Progenitor cell of endocrine pancreas (in vitro differentiated cells): ENCODE measurements at regions not wholly inside any gene's neighbourhood (a gene's known extent, or its start where the extent isn't known, plus 50 kb on each side); places are given as distances from the start of the nearest gene placed in this dataset.

ENCODE experiments used
- DNase-seq: peaks from one replicate; pipeline ENCODE4 v3.0.0; 2021; ENCODE audit warnings: low spot score; ENCODE audit not compliant: unreplicated experiment
- H3K27ac Mint-ChIP-seq: 2 replicates; pipeline ENCODE4 v1.8.0; 2021; ENCODE audit warnings: mild to moderate bottlenecking, moderate library complexity, mixed read lengths
- H3K27me3 Mint-ChIP-seq: 2 replicates; pipeline ENCODE4 v1.8.0; 2021; ENCODE audit warnings: mixed read lengths
- H3K36me3 Mint-ChIP-seq: 2 replicates; pipeline ENCODE4 v1.8.0; 2022; ENCODE audit warnings: mixed read lengths; ENCODE audit not compliant: insufficient read depth
- H3K4me1 Mint-ChIP-seq: 2 replicates; pipeline ENCODE4 v1.8.0; 2021; ENCODE audit warnings: low read depth, mixed read lengths
- H3K4me3 Mint-ChIP-seq: 2 replicates; pipeline ENCODE4 v1.8.0; 2021; ENCODE audit warnings: low read depth, mild to moderate bottlenecking, moderate library complexity, mixed read lengths
- H3K9me3 Mint-ChIP-seq: 2 replicates; pipeline ENCODE4 v1.8.0; 2021; ENCODE audit warnings: low read depth, mixed read lengths
- TF ChIP-seq, protein P1 (sequence below): fragments of 200-600 bp; sonication (generic); IDR thresholded peaks from one replicate; pipeline ENCODE4 v1.5.0; 2021; ENCODE audit warnings: antibody characterized with exemption, mild to moderate bottlenecking; ENCODE audit not compliant: unreplicated experiment

DNA sequence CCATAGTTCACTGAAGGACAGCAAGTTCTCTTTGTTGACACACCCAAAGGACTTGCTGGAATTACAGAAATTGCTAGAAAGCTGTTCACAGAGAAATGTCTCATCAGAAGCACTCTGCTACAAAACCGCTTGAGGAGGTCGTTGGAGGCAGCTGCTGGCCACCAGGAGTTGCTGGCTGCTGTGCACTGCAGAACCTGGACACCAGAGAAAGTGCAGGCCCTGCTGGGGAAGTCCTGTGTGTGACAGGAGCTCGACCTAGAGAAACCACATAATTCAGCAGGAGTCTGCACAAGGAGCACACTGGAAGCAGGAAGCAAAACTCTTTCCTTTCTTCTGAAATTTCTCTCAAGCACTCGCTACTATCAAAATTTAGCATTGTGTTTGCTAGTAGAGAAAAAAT, 461.5 kb upstream of the GHITM start:
- Mint-ChIP-seq H3K27ac (no peak overlapping the region), H3K27me3 (no peaks in the 10 kb centered on the region), H3K9me3 (no peaks in the 10 kb centered on the region), H3K4me3 (no peak overlapping the region), H3K4me1 (peaks cover 2% of the 10 kb centered on the region), H3K36me3 (no peaks in the 10 kb centered on the region)
- TF ChIP-seq, protein P1, sequence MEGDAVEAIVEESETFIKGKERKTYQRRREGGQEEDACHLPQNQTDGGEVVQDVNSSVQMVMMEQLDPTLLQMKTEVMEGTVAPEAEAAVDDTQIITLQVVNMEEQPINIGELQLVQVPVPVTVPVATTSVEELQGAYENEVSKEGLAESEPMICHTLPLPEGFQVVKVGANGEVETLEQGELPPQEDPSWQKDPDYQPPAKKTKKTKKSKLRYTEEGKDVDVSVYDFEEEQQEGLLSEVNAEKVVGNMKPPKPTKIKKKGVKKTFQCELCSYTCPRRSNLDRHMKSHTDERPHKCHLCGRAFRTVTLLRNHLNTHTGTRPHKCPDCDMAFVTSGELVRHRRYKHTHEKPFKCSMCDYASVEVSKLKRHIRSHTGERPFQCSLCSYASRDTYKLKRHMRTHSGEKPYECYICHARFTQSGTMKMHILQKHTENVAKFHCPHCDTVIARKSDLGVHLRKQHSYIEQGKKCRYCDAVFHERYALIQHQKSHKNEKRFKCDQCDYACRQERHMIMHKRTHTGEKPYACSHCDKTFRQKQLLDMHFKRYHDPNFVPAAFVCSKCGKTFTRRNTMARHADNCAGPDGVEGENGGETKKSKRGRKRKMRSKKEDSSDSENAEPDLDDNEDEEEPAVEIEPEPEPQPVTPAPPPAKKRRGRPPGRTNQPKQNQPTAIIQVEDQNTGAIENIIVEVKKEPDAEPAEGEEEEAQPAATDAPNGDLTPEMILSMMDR = no peak
- no peak for DNase-seq

DNA sequence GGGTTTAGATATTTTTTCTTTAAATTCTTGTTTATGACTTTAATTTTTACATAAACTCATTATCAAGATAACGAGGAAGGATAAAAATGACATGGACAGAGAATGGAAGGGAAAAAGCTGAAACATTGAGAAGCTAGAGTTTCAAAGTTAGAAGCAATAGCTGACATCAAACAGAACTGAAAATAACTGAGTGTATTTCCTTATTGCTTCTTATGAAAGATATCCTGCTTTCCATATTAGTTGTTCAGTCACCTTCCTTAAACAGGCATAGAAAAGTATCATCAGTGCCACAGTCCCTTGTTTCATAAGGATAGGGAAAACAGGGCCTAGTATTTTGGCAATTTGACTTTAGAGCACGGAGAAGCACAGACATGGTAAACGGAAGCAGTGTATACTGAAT, 460.5 kb upstream of the GHITM start:
- Mint-ChIP-seq H3K9me3 (no peaks in the 10 kb centered on the region), H3K27ac (no peak overlapping the region), H3K27me3 (no peaks in the 10 kb centered on the region), H3K4me1 (peaks cover 2% of the 10 kb centered on the region), H3K36me3 (no peaks in the 10 kb centered on the region), H3K4me3 (no peak overlapping the region)
- TF ChIP-seq, protein P1 = no peak
- no peak for DNase-seq

DNA sequence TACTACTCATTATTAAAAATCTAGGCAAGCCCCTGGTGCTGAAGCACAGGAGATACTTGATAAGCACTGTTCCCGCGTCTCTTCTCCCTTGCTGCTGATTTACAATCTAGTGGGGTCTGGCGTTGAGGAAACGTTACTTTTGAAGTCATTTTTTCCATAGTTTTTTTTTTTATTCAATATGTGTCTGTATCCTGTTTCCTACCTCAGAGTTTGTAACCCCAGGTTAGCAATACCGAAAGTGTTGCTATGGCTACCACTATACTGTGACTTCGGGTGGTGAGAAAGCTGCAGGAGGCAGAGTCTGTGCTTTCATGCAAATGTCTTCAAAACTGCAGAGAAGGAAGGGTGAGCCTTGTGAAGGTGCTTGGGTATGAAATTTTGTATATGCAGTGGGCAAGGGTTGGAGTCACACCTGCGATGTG, 458.8 kb upstream of the GHITM start:
- Mint-ChIP-seq H3K36me3 (no peaks in the 10 kb centered on the region), H3K4me1 (peaks cover 8% of the 10 kb centered on the region), H3K27me3 (no peaks in the 10 kb centered on the region), H3K9me3 (peaks cover 3% of the 10 kb centered on the region), H3K4me3 (no peak overlapping the region), H3K27ac (no peak overlapping the region)
- DNase-seq = no peak
- TF ChIP-seq, protein P1 = no peak

DNA sequence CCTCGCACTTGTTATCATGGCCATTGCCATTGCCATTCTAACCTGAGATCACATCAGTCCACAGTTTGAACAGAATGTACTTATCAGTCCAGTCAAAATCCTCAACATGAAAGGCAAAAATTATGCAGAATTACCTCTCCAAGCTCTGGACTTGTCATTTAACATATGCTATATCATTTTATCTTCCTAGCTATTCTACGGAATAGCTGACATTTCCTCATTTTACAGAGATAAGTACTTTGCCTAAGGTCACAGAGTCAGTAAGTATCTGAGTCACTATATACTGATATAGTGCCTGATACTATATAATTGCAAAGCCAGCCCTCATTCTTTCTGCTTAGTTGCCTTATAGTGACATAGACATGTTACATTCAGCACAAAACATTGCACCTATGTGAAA, 456.9 kb upstream of the GHITM start:
- Mint-ChIP-seq H3K36me3 (no peaks in the 10 kb centered on the region), H3K4me3 (no peak overlapping the region), H3K4me1 (peaks cover 8% of the 10 kb centered on the region), H3K27ac (no peak overlapping the region), H3K9me3 (peaks cover 3% of the 10 kb centered on the region), H3K27me3 (no peaks in the 10 kb centered on the region)
- DNase-seq = no peak
- TF ChIP-seq, protein P1 = no peak

DNA sequence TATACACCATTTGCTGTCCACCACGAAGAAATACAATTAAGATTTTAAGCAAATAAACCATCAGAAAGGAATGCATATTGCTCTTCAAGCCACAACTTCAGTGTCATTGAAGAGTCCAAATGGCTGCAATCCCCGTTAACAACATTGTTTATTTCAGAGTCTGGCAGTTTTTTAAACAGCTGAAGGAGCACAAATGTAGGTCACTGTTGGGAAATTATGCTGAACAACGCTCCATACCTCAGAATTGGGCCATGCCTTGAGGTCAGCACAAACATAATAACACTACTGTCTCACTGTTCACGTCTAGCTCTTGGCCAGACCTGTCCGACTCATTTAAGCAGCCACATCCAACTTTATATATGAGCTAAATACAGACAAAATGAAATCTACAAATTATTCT, 453.9 kb upstream of the GHITM start:
- no peaks in the 10 kb centered on the region for H3K27me3 Mint-ChIP-seq
- peaks cover 3% of the 10 kb centered on the region for H3K9me3 Mint-ChIP-seq
- no peak overlapping the region for H3K4me3 Mint-ChIP-seq
- no peak for DNase-seq
- no peak overlapping the region for H3K27ac Mint-ChIP-seq
- TF ChIP-seq, protein P1 = no peak
- H3K36me3 Mint-ChIP-seq = no peaks in the 10 kb centered on the region
- H3K4me1 Mint-ChIP-seq = peaks cover 7% of the 10 kb centered on the region
